Mucosa of descending colon (tissue), 3 donors: ENCODE measurements at regions not wholly inside any gene's neighbourhood (a gene's known extent, or its start where the extent isn't known, plus 50 kb on each side); places are given as distances from the start of the nearest gene placed in this dataset.

Experiments
- ATAC-seq: fragments of 200-7000 bp; cut with Tn5 transposase; one replicate; pipeline ENCODE4 v1.9.1; 2020; ENCODE audit warnings: mild to moderate bottlenecking, moderate library complexity
- DNase-seq, 3 donors: peaks; one replicate each; pipeline ENCODE4 v3.0.0-alpha.2; 2020
- H3K36me3 ChIP-seq: fragments of 200-600 bp; one replicate; pipeline ENCODE4 v1.8.0; 2021; ENCODE audit warnings: low read depth, mild to moderate bottlenecking
- H3K4me1 ChIP-seq: fragments of 200-600 bp; one replicate; pipeline ENCODE4 v1.8.0; 2021; ENCODE audit warnings: low read depth, mild to moderate bottlenecking
- H3K4me3 ChIP-seq: fragments of 200-600 bp; one replicate; pipeline ENCODE4 v1.8.0; 2021; ENCODE audit warnings: mild to moderate bottlenecking
- H3K9me3 ChIP-seq: fragments of 200-600 bp; one replicate; pipeline ENCODE4 v1.8.0; 2021; ENCODE audit warnings: mild to moderate bottlenecking
- intact Hi-C, 2 donors: fragments of 100-400 bp; cut with DNase I in 1 of 2; cut with micrococcal nuclease in 1 of 2; formaldehyde crosslinking; loops; one replicate each; pipeline versions ENCODE4 v1.11.0 to v1.11.1; 2022; cut with DNase I, micrococcal nuclease
- TF ChIP-seq, protein P1 (sequence below): fragments of 200-600 bp; IDR thresholded peaks from one replicate; pipeline ENCODE4 v1.8.0; 2022; ENCODE audit warnings: antibody characterized with exemption, mild to moderate bottlenecking
- donor health status: DM: no; HTN: no; CAD: no; lungs with moderate emphysema.
- donor health status: DM: no; HTN: no; CAD: no.
- donor health status: DM: no; HTN: yes; CAD: no.

DNA sequence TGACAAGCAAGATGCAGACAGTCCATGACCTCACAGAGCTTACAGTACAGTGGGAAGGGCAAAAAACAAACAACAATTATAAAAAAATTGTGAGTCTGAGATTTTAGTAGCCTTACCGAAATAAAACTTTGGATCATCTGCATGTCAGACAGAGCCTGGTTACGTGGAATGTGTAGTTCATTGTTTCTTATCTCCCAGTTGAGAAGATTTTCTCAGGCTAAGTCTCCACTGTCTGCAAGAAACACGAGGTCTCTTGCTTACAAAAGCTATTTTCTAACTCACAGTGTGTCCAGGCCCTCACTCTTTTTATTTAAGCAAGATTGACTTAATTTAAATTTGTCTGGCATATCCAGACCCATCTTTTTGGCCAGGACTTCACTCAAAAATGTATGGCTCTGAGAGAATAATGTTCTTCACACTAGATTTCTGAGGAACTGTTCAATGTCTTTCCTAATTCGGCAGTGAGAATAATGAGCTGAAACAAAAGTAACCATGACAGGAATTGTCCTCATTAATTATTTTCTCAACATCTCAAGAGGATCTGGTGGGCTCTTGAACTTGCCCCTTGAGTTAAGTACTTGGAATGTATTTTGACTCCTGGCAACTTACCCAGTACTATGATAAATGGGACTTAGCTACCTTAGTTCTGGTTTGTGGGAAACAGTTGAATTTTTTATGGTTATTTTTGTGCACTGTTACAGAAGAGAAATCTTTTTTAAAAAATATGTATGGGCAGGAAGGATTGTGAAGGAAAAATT lies 265.1 kb upstream of the COL8A1 start:
- ATAC-seq, result no peak
- intact Hi-C loops, result no loop called here
- no peaks in the 10 kb centered on the region for H3K36me3 ChIP-seq
- H3K9me3 ChIP-seq, result no peaks in the 10 kb centered on the region
- H3K4me1 ChIP-seq, result no peaks in the 10 kb centered on the region
- H3K4me3 ChIP-seq, result no peak overlapping the region
- no peak for DNase-seq
- TF ChIP-seq, protein P1, sequence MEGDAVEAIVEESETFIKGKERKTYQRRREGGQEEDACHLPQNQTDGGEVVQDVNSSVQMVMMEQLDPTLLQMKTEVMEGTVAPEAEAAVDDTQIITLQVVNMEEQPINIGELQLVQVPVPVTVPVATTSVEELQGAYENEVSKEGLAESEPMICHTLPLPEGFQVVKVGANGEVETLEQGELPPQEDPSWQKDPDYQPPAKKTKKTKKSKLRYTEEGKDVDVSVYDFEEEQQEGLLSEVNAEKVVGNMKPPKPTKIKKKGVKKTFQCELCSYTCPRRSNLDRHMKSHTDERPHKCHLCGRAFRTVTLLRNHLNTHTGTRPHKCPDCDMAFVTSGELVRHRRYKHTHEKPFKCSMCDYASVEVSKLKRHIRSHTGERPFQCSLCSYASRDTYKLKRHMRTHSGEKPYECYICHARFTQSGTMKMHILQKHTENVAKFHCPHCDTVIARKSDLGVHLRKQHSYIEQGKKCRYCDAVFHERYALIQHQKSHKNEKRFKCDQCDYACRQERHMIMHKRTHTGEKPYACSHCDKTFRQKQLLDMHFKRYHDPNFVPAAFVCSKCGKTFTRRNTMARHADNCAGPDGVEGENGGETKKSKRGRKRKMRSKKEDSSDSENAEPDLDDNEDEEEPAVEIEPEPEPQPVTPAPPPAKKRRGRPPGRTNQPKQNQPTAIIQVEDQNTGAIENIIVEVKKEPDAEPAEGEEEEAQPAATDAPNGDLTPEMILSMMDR, result no peak

- H3K4me3 ChIP-seq, result no peak overlapping the region
- no peak for ATAC-seq
- TF ChIP-seq, protein P1, result no peak
- H3K9me3 ChIP-seq, result no peaks in the 10 kb centered on the region
- intact Hi-C loops, result no loop called here
- no peaks in the 10 kb centered on the region for H3K4me1 ChIP-seq
- no peak for DNase-seq
- H3K36me3 ChIP-seq, result no peaks in the 10 kb centered on the region
These were observed 271.5 kb upstream of the COL8A1 start for GRCh38 chr3:99366663-99367429.

DNA sequence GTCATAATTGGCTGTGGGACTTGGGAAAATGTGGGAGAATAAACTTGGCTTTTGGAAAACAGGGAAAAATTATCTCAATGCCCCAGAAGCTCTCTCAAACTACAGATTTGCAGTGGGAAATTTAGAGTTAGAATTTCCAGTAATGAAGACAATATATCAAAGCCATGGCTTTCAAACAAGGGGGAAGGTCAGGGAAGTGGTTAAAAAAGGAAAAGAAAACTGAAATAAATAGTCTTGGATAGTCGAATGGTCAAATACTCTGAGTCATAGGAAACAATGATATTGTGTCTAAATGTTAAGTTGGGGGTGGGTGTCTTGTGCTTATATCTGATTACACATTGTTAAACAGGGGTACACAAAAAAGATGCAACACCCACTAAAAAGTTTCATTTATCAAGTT lies 272.4 kb upstream of the COL8A1 start:
- Histone ChIP-seq H3K36me3 (no peaks in the 10 kb centered on the region), H3K9me3 (no peaks in the 10 kb centered on the region), H3K4me3 (no peak overlapping the region), H3K4me1 (no peaks in the 10 kb centered on the region)
- no peak for ATAC-seq
- intact Hi-C loops, result no loop called here
- TF ChIP-seq, protein P1, result no peak
- no peak for DNase-seq

GRCh38 chr3:99365396-99365795 lies 273.0 kb upstream of the COL8A1 start:
- intact Hi-C loops, result no loop called here
- TF ChIP-seq, protein P1, result no peak
- H3K4me3 ChIP-seq, result no peak overlapping the region
- H3K36me3 ChIP-seq, result no peaks in the 10 kb centered on the region
- no peaks in the 10 kb centered on the region for H3K9me3 ChIP-seq
- DNase-seq, result no peak
- no peak for ATAC-seq
- no peaks in the 10 kb centered on the region for H3K4me1 ChIP-seq

- TF ChIP-seq, protein P1, result no peak
- no peak for DNase-seq
- no peaks in the 10 kb centered on the region for H3K9me3 ChIP-seq
- no peak for ATAC-seq
- no peaks in the 10 kb centered on the region for H3K36me3 ChIP-seq
- H3K4me1 ChIP-seq, result peaks cover 3% of the 10 kb centered on the region
- no peak overlapping the region for H3K4me3 ChIP-seq
- intact Hi-C loops, result no loop called here
These were observed 281.3 kb upstream of the COL8A1 start for GRCh38 chr3:99357131-99357530.
